SH-SY5Y (cell line): ENCODE measurements at regions not wholly inside any gene's neighbourhood (a gene's known extent, or its start where the extent isn't known, plus 50 kb on each side); places are given as distances from the start of the nearest gene placed in this dataset.

Experiments used
- GATA2 ChIP-seq: IDR thresholded peaks from 2 replicates; pipeline ENCODE4 v1.6.1; 2011; ENCODE audit warnings: mild to moderate bottlenecking, low read depth, low read length
- GATA3 ChIP-seq: IDR thresholded peaks from 2 replicates; pipeline ENCODE4 v1.6.1; 2011; ENCODE audit warnings: low read depth, mild to moderate bottlenecking, low read length, moderate library complexity

DNA sequence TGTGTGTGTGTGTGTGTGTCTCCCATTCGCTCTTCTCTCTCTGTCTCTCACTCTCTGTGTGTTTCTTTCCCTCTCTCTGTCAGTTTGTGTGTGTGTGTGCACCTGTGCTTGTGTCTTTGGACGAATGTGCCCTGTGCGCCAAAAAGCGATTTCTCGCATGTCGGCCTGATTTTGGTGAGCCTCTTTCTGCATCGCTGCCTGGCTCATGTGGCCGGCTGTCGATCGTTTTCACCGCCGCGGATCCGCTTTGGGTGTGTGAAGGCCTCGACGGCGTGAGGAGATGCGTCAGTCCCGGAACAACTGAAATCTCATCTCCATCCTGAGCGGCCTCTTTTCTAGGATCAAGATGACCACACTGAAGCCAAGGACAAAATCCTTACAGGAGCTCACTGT lies 609.0 kb downstream of the KCNJ18 start:
- TF ChIP-seq GATA3 = no peak
- no peak for TF ChIP-seq GATA2
